ENCODE measurements at regions not wholly inside any gene's neighbourhood (a gene's known extent, or its start where the extent isn't known, plus 50 kb on each side); places are given as distances from the start of the nearest gene placed in this dataset.

DNA sequence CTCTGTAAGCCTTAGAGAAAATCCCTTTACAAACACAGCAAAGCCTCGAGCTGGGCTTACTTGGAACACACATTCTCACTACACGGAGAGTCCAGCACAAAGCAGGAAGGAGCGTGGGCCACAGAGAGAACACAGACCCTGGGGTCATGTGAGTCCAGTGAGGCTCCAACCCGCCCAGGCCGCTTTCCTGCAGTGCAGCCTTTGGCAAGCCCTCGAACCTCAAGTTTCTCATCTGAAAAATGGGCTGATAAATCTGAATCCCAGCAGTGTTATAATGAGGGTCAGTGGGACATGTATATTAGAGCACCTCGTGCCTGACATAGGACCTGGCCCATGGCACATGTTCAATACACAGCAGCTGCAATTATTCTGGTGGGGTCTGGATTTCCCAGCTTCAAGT lies 305.5 kb upstream of the SULF2 start:
- Histone ChIP-seq H3K27me3 (ENCODE audit: insufficient read depth, low read length, poor library complexity) (no peaks in the 10 kb centered on the region), H3K4me3 (ENCODE audit: low read depth in 1 of 2, low read length in 2 of 2) (no peak overlapping the region)
- ATAC-seq (ENCODE audit: insufficient read depth, low read depth): no peak

DNA sequence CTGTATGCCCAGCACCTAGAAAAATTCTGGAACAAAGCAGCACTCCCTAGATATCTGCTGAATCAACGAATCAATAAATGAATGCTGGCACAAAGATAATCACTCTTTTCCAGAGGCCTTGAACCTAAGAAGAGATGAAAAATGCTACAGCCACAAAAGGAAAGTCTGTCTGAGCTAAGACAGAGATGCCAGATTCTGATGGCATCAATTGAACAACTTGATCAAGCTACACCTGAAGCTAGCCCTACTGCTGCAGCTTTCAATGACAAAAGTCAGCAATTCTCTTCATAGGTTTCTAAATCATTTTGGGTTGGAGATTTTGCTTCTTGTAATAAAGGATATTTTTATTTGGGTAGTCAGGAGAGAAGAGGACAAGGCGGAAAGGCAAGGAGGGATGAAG lies 305.0 kb upstream of the SULF2 start:
- no peaks in the 10 kb centered on the region for H3K36me3 ChIP-seq (ENCODE audit: insufficient read depth, low read length)
- no peak overlapping the region for H2AFZ ChIP-seq (ENCODE audit: low read depth, low read length)
- no peak overlapping the region for H3K4me3 ChIP-seq (ENCODE audit: low read depth in 1 of 2, low read length in 2 of 2)
- H3K4me1 ChIP-seq (ENCODE audit: insufficient read depth, low read length): no peaks in the 10 kb centered on the region
- TF ChIP-seq, protein P1, sequence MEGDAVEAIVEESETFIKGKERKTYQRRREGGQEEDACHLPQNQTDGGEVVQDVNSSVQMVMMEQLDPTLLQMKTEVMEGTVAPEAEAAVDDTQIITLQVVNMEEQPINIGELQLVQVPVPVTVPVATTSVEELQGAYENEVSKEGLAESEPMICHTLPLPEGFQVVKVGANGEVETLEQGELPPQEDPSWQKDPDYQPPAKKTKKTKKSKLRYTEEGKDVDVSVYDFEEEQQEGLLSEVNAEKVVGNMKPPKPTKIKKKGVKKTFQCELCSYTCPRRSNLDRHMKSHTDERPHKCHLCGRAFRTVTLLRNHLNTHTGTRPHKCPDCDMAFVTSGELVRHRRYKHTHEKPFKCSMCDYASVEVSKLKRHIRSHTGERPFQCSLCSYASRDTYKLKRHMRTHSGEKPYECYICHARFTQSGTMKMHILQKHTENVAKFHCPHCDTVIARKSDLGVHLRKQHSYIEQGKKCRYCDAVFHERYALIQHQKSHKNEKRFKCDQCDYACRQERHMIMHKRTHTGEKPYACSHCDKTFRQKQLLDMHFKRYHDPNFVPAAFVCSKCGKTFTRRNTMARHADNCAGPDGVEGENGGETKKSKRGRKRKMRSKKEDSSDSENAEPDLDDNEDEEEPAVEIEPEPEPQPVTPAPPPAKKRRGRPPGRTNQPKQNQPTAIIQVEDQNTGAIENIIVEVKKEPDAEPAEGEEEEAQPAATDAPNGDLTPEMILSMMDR (IDR thresholded peaks at IDR 0.05; ENCODE audit: borderline replicate concordance, extremely low read depth, low read length, poor library complexity, severe bottlenecking): no peak
- TF ChIP-seq EZH2 (IDR thresholded peaks at IDR 0.05; ENCODE audit: borderline replicate concordance, low read depth, low read length, severe bottlenecking): no peak
- no peaks in the 10 kb centered on the region for H3K9me3 ChIP-seq (ENCODE audit: insufficient read depth, low read length, severe bottlenecking)
- no peak overlapping the region for H3K4me2 ChIP-seq (ENCODE audit: insufficient read depth, low read length)
- no peak overlapping the region for H3K9ac ChIP-seq (ENCODE audit: low read depth, low read length)
- no peaks in the 10 kb centered on the region for H3K79me2 ChIP-seq (ENCODE audit: insufficient read depth, low read length)
- DNase-seq (no peak), ATAC-seq (ENCODE audit: insufficient read depth, low read depth) (no peak)
- no peaks in the 10 kb centered on the region for H4K20me1 ChIP-seq (ENCODE audit: insufficient read depth, low read length)
- no peaks in the 10 kb centered on the region for H3K27me3 ChIP-seq (ENCODE audit: insufficient read depth, low read length, poor library complexity)
- H3K27ac ChIP-seq (ENCODE audit: low read length): no peak overlapping the region

More for the DNA sequence above, 305.5 kb upstream of the SULF2 start:
- Histone ChIP-seq H3K36me3 (ENCODE audit: insufficient read depth, low read length) (no peaks in the 10 kb centered on the region), H3K4me1 (ENCODE audit: insufficient read depth, low read length) (no peaks in the 10 kb centered on the region), H3K79me2 (ENCODE audit: insufficient read depth, low read length) (no peaks in the 10 kb centered on the region), H2AFZ (ENCODE audit: low read depth, low read length) (no peak overlapping the region), H3K27ac (ENCODE audit: low read length) (no peak overlapping the region), H3K9me3 (ENCODE audit: insufficient read depth, low read length, severe bottlenecking) (no peaks in the 10 kb centered on the region), H3K4me2 (ENCODE audit: insufficient read depth, low read length) (no peak overlapping the region), H3K9ac (ENCODE audit: low read depth, low read length) (no peak overlapping the region), H4K20me1 (ENCODE audit: insufficient read depth, low read length) (no peaks in the 10 kb centered on the region)
- no peak for DNase-seq
- TF ChIP-seq EZH2 (IDR thresholded peaks at IDR 0.05; ENCODE audit: borderline replicate concordance, low read depth, low read length, severe bottlenecking): no peak
- TF ChIP-seq, protein P1 (IDR thresholded peaks at IDR 0.05; ENCODE audit: borderline replicate concordance, extremely low read depth, low read length, poor library complexity, severe bottlenecking): no peak

DNA sequence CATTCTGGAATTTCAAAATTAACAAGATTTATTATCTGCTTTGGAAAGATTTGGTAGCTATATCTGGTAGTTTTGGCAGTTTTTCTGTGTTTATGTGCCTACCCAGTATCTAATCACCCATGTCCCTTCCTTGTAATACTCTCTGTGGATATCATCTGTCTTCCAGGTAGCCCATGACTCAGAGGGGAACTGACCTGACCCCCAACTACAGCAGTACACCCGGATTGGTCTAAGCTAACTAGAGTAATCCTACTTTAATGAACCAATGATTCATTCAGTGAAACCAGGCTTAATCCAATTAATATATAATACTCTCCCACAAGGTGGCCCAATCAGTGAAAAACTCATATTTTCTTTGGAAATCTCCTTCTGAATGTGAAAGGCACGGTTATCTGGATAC lies 295.3 kb upstream of the SULF2 start:
- no peaks in the 10 kb centered on the region for H3K9me3 ChIP-seq (ENCODE audit: insufficient read depth, low read length, severe bottlenecking)
- H3K4me3 ChIP-seq (ENCODE audit: low read depth in 1 of 2, low read length in 2 of 2): no peak overlapping the region
- no peak for DNase-seq
- no peaks in the 10 kb centered on the region for H3K27me3 ChIP-seq (ENCODE audit: insufficient read depth, low read length, poor library complexity)
- H3K9ac ChIP-seq (ENCODE audit: low read depth, low read length): no peak overlapping the region
- TF ChIP-seq, protein P1 (IDR thresholded peaks at IDR 0.05; ENCODE audit: borderline replicate concordance, extremely low read depth, low read length, poor library complexity, severe bottlenecking): no peak
- no peak for TF ChIP-seq EZH2 (IDR thresholded peaks at IDR 0.05; ENCODE audit: borderline replicate concordance, low read depth, low read length, severe bottlenecking)
- H3K27ac ChIP-seq (ENCODE audit: low read length): no peak overlapping the region
- H4K20me1 ChIP-seq (ENCODE audit: insufficient read depth, low read length): no peaks in the 10 kb centered on the region
- ATAC-seq (ENCODE audit: insufficient read depth, low read depth): no peak
- no peak overlapping the region for H2AFZ ChIP-seq (ENCODE audit: low read depth, low read length)
- H3K4me1 ChIP-seq (ENCODE audit: insufficient read depth, low read length): no peaks in the 10 kb centered on the region
- H3K36me3 ChIP-seq (ENCODE audit: insufficient read depth, low read length): no peaks in the 10 kb centered on the region
- no peak overlapping the region for H3K4me2 ChIP-seq (ENCODE audit: insufficient read depth, low read length)
- no peaks in the 10 kb centered on the region for H3K79me2 ChIP-seq (ENCODE audit: insufficient read depth, low read length)

DNA sequence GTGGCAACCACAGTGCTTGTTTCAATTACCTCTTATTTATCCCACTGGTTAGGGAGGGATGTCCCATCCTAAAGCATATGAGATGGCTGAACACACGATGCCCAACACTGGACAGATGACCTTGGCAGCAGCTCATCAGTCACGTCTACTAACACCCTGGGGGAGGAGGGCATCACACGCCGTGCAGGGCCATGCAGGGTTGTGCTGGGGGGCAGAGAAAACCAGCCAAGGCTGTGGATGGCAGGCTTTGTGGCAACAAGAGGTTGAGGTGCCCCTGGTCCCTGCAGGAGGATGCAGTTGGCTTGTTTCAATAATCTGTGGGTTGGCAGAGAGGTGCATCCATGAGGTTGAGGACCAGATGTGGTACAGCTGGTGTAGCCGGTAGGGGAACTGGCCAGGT lies 293.7 kb upstream of the SULF2 start:
- no peak for ATAC-seq (ENCODE audit: insufficient read depth, low read depth)
- H3K79me2 ChIP-seq (ENCODE audit: insufficient read depth, low read length): no peaks in the 10 kb centered on the region
- DNase-seq: no peak
- peaks cover 5% of the 10 kb centered on the region for H3K4me1 ChIP-seq (ENCODE audit: insufficient read depth, low read length)
- H3K9ac ChIP-seq (ENCODE audit: low read depth, low read length): no peak overlapping the region
- no peaks in the 10 kb centered on the region for H3K9me3 ChIP-seq (ENCODE audit: insufficient read depth, low read length, severe bottlenecking)
- H3K4me3 ChIP-seq (ENCODE audit: low read depth in 1 of 2, low read length in 2 of 2): no peak overlapping the region
- no peak overlapping the region for H3K27ac ChIP-seq (ENCODE audit: low read length)
- H4K20me1 ChIP-seq (ENCODE audit: insufficient read depth, low read length): no peaks in the 10 kb centered on the region
- no peak overlapping the region for H2AFZ ChIP-seq (ENCODE audit: low read depth, low read length)
- H3K27me3 ChIP-seq (ENCODE audit: insufficient read depth, low read length, poor library complexity): no peaks in the 10 kb centered on the region
- no peak for TF ChIP-seq EZH2 (IDR thresholded peaks at IDR 0.05; ENCODE audit: borderline replicate concordance, low read depth, low read length, severe bottlenecking)
- TF ChIP-seq, protein P1 (IDR thresholded peaks at IDR 0.05; ENCODE audit: borderline replicate concordance, extremely low read depth, low read length, poor library complexity, severe bottlenecking): no peak
- H3K4me2 ChIP-seq (ENCODE audit: insufficient read depth, low read length): no peak overlapping the region
- no peaks in the 10 kb centered on the region for H3K36me3 ChIP-seq (ENCODE audit: insufficient read depth, low read length)
